ENCODE measurements at regions not wholly inside any gene's neighbourhood (a gene's known extent, or its start where the extent isn't known, plus 50 kb on each side); places are given as distances from the start of the nearest gene placed in this dataset.

DNA sequence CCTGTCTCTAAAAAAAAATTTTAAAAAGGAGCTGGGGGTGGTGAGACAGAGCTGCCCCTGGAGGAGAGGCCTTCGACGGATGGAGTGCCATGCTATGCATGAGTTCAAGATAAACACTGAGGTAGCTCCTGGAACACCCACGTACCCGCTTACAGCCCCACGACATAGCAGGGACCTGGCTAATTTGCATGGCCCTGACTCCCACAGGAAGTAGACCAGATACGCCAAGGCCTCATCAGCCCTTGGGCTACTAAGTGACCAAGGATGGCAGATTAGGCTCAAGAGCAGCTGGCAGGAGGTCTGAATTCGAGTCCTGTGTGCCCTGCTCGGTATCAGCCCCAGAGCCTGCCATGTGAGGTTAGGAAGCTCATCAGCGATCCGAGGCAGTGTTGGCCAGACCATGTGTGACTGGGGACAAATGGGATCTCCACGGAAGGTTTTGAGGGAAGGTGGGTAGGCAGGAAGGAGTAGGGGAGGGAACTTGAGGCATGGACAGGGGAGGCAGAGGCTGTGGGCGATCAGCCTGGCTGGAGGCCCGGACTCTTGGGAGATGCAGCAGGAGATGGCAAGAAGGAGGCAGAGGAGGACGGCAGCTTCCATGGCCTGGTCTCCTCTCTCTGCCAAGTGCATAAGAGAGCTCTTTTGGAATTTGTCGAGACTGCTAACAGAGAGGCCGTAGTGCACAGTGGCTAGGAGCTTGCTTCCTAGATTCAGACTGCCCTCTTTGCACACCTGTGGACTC, 218.3 kb downstream of the GLI2 start:
- DNase-seq (no peak), ATAC-seq (no peak)
- intact Hi-C loops (cut with micrococcal nuclease) = no loop called here

DNA sequence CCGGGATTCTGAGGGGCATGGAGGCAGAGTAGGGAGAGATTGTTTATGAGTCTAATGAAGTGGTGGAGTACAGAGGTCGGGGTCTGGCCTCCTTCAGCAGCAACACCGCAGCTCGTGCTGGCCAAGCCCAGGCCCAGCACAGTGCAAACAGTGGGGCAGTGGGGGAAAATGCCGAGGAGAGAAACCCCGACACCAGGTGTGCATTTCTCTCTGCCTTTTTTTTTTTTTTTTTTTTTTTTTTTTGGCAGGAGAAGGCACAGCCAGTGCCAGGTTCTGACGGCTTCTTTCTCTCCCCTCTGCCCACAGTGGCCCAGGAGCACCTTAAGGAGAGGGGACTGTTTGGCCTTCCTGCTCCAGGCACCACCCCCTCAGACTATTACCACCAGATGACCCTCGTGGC, 219.3 kb downstream of the GLI2 start:
- intact Hi-C loops (cut with micrococcal nuclease) = no loop called here
- no peak for ATAC-seq
- no peak for DNase-seq

DNA sequence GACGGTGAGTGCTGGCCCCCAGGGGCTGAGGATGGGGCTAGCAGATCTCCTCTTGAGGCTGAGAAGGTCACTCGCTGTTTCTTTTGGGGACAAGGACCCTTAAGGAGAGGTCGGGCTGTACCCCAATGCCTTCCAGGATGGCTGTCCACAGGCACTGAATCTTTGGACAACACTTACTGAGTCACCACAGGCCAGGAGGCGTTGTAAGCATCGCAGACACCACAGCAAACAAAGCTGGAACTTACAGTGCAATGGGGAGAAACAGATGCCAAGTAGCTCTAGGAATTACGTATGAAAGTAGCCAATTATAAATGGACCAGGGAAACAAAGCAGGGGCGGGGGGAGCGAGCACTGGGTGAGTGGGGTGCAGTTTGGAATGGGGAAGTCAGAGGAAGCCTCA, 219.8 kb downstream of the GLI2 start:
- no peak for DNase-seq
- ATAC-seq = no peak
- intact Hi-C loops (cut with micrococcal nuclease) = no loop called here

DNA sequence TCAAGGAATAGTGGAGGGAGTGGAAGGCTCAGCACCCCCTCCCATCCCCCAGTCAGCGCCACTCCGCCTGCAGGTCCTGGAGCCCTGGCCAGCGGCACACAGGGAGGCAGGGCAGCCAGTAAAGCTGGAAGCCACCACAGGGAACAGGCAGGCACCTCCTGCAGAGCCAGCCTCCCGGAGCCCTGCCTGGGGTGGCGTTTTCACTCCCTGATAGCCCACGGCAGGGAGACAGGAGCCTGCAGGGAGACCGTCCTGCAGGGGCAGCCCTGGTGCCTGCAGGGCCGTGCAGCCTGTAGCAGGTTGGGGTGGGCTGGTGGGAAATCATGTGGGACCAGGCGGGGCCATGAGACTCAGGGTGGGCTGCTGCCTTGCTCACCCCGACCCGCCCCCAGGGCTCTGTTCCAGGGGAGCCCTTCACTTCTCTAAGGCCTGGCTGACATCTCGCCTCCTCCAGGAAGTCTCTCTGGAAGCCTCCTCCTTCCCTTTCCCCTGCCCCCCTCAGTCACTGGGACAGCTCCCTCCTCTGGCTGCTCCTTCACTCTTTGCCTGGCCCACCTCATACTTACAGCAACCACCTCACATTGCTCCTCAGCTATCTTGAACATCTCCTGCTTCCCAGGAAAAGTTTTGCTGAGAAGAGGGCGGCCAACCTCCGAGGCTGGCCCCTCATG, 221.0 kb downstream of the GLI2 start:
- intact Hi-C loops (cut with micrococcal nuclease) = no loop called here
- ATAC-seq (no peak), DNase-seq (no peak)

DNA sequence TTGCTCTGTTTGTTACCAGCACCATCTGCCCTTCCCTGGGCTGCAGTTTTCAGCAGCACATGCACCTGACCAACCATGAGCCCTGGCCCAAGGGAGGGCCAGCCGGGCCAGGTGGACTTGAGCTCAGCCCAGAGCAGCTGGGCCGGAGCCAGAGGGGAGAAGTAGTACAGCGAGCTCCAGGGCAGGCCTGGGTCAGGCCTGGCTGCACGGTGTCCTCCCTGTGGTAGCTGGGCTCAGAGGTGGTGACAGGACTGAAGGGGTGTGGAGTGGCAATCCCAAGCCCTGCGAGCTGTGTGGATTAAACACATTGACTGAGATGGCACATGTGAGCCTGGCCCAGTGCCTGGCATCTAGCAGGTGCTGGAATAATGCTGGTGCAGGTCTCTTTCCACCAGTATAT, 222.2 kb downstream of the GLI2 start:
- DNase-seq = peak; percentile 85
- peak; percentile 98 for ATAC-seq
- intact Hi-C loops (cut with micrococcal nuclease) = no loop called here

DNA sequence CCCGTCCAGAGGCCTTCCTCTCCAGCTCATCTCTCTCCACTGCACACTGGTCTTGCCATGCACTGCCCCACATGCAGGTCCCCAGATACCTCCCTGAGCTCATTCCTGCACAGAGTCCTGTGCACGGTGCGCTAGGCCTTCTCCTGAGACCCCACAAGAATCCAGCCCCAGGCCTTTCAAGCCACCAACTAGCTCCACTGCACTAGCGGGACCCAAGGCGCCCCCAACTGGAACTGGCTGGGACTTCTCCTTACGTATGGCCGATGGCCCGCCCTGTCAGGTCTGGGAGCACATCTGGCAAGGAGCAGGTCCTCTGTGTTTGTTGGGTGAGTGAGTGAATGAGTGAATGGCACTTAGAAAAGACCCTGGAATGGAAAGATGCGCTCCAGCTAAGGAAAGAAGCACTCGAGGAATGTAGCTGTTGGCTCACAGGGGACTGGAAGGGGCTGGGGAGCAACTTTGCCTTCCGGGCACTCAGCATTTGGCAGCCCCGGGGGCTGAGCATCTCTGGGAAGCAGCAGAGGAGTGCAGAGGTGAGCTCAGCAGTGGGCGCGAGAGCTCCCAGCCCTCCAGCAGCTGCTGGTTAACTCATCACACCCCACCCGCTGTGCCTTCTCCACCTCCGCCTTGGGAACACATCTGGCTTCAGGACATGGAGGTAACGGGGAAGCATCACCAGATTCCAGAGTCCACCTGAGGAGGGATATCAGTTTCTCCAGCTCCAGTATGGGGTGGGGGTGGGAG, 223.1 kb downstream of the GLI2 start:
- intact Hi-C loops (cut with micrococcal nuclease) = no loop called here
- DNase-seq (peak; percentile 18), ATAC-seq (no peak)

DNA sequence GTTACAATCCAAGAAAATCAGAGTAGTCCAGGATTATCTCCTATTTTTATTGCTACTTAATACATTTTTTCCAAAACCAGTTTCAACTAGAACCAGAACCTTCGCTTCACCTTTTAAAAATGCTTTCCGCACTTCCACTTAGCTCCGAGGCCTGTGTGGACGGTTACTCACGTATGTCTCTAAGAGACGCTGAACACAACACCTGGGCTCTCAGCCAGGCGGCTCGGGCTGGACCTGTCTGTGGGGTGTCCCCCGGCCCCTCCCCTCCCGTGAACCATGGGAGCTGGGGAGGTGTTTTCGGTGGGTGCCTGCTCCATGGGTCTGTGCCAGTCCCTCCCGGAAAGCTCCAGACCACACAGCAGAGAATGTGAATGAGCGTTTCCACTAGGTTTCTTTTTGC, 223.8 kb downstream of the GLI2 start:
- peak; percentile 73 for DNase-seq
- peak; percentile 47 for ATAC-seq
- intact Hi-C loops (cut with micrococcal nuclease) = no loop called here

DNA sequence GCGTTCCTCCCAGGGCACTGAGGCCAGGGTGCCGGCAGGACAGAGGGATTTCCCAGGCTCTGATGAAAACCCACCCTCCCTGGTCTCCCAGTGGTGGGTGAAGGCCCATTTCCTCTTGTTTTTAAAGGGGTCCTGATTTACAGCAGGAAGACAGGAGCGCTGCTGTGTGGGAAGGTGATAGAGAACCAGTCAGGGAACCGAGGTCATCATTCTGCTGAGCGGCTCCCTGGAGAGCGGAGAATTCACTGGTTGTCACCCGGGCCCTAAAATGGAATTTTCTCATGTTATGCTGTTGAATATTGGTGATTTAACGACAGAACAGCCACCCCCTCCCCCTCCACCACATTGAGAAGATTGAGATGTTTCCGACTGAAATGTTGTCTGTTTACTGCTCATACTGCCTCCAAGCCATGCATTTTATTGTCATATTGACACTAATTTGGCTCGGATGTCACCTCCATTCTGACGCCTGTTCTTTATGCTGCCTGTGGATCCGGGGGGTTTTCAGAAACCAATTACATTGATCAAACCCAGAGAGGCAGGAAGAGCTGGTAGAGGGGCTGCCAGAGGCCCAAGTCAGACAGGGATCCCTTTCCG, 225.2 kb downstream of the GLI2 start:
- ATAC-seq = no peak
- intact Hi-C loops (cut with micrococcal nuclease) = no loop called here
- DNase-seq = peak; percentile 2

DNA sequence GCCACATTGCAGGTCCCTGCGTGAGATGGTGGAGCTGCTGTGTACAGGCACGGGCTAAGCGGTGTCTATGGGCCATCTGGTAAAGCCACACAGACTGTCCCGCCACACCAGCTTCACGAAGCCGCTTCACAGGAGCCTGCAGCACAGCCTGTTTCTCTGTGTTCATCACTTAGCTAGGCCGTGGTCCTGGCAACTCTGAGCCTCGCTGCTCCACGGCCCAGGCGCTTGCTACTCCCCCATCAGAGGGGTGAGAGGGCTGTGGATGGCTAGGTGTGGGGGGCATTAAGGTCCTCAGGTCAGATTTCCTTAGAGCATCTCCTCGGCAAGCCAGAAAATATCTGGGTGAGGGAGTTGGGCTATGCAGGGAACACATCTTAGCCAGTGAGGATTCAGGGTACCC, 225.7 kb downstream of the GLI2 start:
- ATAC-seq = no peak
- peak; percentile 3 for DNase-seq
- intact Hi-C loops (cut with micrococcal nuclease) = no loop called here

DNA sequence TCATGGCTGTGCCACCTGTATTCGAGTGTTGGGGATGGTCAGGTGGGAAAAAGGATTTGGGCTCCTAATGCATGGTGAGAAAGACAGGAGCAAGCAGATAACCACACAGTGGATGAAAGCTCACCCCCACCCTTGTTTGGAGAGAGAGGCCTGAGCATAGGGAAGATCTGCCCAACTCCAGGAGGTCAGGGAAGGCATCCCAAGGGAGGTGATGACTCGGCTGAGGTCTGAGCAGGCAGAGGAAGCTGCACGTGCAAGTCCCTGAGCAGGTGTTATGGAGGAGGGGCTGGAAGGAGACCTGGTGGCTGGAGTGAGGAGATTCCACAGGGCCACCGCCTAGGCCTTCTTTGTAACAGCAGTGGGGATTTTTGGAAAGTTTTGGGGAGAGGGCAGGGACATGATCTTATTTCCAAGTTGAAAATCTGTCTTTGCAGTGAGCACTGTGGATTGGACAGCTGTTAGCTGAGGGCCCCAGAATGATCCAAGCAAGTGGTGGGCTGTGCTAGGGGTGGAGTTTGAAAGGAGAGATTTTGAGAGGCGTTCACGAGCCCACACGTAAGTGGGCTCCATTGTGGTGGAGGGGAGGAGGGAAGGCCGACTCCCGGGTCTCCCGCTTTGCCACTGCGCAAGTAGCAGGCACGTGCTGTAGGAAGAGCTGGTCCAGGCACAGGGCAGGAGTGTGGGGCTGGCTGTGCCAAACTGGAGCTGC, 228.5 kb downstream of the GLI2 start:
- ATAC-seq = no peak
- no peak for DNase-seq
- intact Hi-C loops (cut with micrococcal nuclease) = no loop called here

DNA sequence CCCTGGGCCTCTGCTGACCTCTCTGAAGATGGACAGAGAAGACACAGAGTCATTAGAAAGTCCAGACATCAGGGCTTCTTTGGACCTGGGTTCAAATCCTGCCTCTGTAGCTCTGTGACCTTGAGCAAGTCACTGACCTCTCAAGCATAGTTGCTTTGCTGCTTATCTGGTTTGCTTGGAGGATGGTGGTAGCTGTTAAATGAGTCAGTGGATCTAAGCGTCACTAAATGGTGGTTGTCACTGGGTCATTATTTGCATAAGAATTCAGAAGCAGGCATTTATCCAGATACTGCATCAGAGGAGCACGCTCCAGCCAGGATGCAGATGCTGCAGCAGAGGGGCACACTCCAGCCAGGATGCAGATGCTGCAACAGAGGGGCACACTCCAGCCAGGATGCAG, 229.2 kb downstream of the GLI2 start:
- ATAC-seq (no peak), DNase-seq (no peak)
- intact Hi-C loops (cut with micrococcal nuclease) = no loop called here

DNA sequence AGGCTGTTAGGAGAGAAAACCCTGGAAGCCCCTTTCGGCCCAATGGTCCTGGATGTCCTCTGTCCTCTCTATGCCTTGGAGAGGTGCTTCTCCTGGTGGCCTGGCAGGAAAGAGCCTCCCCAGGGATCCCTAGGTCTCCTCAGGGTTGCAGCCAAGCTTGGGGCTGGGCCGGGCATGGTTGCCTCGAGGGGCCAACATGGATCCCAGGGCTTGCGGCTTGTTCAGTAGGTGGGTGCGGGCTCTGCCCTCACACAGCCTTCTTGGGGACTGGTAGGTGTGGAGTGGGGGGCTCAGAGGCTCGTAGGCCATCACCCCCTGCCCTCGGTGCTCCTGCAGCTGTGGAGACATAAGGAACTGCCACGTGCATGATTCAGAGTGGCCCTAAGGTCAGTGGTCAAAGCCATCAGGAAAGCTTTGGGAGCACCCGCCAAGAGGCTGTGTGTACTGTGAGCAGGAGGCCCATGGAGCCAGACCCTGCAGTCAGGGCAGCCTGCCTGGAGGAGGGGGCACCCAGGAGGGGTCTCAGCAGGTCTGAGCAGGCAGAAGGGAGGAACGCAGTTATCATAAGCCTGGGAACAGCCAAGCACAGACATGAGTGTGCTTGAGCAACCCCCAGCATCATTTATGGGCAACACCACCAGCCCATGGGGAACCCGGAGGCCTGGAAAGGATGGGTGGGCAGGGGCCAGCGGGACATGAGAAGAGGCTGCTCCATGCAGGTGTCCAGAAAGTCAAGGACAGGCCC, 231.0 kb downstream of the GLI2 start:
- intact Hi-C loops (cut with micrococcal nuclease) = no loop called here
- ATAC-seq (no peak), DNase-seq (no peak)

DNA sequence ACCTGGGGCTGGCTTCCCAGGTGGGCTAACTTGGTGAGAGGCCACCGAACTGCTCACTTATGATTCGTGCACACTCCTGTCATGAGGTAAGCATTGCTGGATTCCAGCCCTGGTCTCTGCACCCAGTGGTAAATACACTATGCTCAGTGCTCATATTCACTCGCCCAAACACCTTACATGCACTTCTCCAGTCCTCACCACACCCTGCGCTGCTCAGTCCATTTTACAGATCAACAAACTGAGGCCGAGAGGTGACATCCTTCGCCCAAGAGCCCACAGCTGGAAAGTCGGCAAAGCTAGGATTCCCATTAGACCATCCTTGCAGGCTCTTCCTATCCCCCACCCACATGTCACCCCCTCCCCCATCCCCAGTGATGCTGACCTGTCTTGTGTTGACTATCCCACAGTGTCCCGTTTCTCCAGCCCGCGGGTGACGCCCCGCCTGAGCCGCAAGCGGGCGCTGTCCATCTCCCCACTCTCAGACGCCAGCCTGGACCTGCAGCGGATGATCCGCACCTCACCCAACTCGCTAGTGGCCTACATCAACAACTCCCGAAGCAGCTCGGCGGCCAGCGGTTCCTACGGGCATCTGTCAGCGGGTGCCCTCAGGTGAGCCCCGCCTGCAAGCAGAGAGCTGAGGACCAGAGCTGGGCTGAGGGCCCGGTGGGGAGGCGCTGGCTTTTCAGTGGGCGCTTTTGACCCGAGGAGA, 232.8 kb downstream of the GLI2 start:
- intact Hi-C loops (cut with micrococcal nuclease) = no loop called here
- ATAC-seq (no peak), DNase-seq (no peak)

DNA sequence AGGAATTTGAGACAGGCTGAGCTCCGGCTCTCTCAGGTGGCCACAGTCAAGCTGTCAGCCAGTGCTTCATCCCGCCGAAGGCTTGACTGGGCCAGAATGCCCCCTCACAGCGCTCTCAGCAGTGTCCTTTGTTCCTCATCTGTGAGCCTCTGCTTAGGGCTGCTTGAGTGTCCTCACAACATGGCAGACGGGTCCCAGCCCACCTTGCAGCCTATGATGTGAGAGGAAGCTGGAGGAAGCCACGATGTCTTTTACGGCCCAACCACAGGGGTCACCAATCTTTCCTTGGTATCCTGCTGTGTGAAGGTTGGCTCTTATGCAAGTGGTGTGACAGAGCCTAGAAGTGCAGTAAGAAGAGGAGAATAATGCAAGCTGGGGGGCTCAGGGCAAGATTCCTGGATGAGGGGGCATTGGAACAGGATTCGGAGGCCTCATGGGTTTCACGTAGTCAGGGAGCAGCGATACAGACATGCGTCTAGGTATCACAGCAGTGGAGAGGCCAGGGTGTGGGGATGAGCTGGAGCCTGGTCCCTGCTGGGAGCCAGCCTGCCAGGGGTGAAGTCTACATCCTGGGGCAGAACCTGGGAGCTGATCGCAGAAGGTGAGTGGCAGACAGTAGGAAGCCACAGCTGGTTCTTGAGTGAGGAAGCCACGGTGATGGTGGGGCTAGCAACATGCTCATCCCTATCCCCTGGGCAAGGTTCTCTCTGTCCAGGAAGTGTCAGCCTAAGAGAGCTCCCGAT, 234.1 kb downstream of the GLI2 start:
- intact Hi-C loops (cut with micrococcal nuclease) = no loop called here
- DNase-seq (no peak), ATAC-seq (no peak)

DNA sequence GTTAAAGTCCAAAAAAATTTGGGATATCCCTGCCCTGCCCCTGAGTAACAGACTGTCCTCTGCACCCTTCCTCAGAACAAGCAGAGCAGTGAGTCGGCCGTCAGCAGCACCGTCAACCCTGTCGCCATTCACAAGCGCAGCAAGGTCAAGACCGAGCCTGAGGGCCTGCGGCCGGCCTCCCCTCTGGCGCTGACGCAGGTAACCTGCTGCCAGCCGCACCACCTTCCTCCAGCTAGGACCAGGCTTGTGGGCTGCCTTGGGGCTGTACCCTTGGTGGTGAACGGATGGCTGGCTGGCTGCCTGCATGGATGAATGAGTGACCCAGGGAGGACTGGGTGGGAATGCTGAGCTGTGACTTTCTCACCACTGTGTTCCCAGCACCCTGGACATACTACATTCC, 236.2 kb downstream of the GLI2 start:
- ATAC-seq = no peak
- intact Hi-C loops (cut with micrococcal nuclease) = no loop called here
- peak; percentile 23 for DNase-seq

DNA sequence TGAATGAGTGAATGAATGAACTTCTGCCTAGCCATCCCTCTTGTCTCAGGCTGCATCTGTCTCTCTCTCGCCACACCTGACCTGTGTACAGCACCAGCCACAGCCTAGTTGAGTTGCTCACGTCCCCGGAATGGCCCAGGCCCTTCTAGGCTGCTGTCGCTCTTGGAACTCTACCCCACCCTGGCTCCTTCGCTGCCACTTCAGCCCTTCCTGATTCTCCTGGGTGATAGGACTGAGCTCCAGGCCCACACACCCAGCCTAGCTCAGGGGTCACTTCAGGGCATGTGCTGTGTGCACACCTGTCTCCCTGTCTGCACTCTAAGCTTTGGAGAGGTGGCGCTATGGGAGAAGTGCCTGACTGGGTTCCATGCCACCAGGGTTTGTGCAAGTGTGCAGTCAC, 236.6 kb downstream of the GLI2 start:
- DNase-seq (peak; percentile 15), ATAC-seq (no peak)
- intact Hi-C loops (cut with micrococcal nuclease) = no loop called here

DNA sequence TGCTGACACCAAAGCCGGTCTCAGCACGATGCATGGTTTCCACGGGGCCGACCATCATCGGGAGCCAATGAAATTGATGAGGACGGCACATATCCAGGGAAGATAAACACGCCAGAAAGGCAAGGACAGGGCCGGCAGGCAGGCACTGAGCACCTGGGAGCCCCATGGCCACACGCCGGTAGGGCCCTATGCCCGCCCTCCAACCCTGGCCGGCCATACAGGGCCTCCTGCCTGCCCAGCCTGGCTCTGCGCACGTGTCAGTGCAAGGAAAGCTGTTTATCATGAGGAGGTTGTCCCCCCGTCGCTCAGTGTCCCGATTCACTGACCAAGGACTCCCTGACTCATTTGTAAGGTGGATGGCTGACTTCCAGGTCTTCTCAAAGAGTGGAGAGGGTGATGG, 237.5 kb downstream of the GLI2 start:
- DNase-seq (peak; percentile 15), ATAC-seq (no peak)
- intact Hi-C loops (cut with micrococcal nuclease) = no loop called here

DNA sequence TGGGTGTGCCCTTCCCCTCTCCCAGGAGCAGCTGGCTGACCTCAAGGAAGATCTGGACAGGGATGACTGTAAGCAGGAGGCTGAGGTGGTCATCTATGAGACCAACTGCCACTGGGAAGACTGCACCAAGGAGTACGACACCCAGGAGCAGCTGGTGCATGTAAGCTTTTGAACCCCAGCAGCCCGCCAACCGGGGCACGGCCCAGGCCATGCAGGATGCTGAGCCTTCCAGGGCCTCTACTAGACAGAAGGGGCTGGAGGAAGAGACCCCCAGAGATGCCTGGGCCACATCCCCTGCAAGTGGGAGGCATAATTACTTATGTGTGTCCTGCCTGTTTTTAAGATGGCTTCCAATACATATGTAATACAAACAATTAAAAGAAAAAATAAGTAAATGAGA, 239.3 kb downstream of the GLI2 start:
- ATAC-seq (no peak), DNase-seq (no peak)
- intact Hi-C loops (cut with micrococcal nuclease) = no loop called here
